WTC11 (cell line): ENCODE measurements at regions not wholly inside any gene's neighbourhood (a gene's known extent, or its start where the extent isn't known, plus 50 kb on each side); places are given as distances from the start of the nearest gene placed in this dataset.

ENCODE experiments used
- ATAC-seq: fragments of 200-7000 bp; cut with Tn5 transposase; 2 replicates; pipeline ENCODE4 v1.10.0; 2021; ENCODE audit warnings: mild to moderate bottlenecking, moderate library complexity
- CTCF ChIA-PET: fragments of 300-600 bp; sonication (Branson Sonifier 250); formaldehyde crosslinking; loops from one replicate; lab custom pipeline; 2021; ENCODE audit warnings: antibody characterized with exemption; lab: Charles Lee
- POLR2A ChIA-PET: fragments of 350-600 bp; sonication (Branson Sonifier 250); formaldehyde crosslinking; loops from one replicate; lab custom pipeline; 2021; ENCODE audit warnings: antibody characterized with exemption; lab: Charles Lee
- DNase-seq: peaks from one replicate; pipeline ENCODE4 v3.0.0; 2021; ENCODE audit warnings: low spot score
- H3K27ac Mint-ChIP-seq: 2 replicates; pipeline ENCODE4 v1.8.0; 2021; ENCODE audit warnings: mixed read lengths
- H3K27me3 Mint-ChIP-seq: 2 replicates; pipeline ENCODE4 v1.8.0; 2021; ENCODE audit warnings: low read depth, mild to moderate bottlenecking, moderate library complexity, mixed read lengths
- H3K36me3 Mint-ChIP-seq: 2 replicates; pipeline ENCODE4 v1.8.0; 2021; ENCODE audit warnings: mixed read lengths
- H3K4me1 Mint-ChIP-seq: 2 replicates; pipeline ENCODE4 v1.8.0; 2022; ENCODE audit warnings: mixed read lengths
- H3K4me3 Mint-ChIP-seq: 2 replicates; pipeline ENCODE4 v1.8.0; 2021; ENCODE audit warnings: mild to moderate bottlenecking, moderate library complexity, mixed read lengths
- H3K9me3 Mint-ChIP-seq: 2 replicates; pipeline ENCODE4 v1.8.0; 2021; ENCODE audit warnings: mixed read lengths
- ATF3 ChIP-seq: sonication (generic); formaldehyde crosslinking; conservative IDR thresholded peaks from 2 replicates; pipeline ENCODE4 v1.8.1; 2022; ENCODE audit warnings: mild to moderate bottlenecking, missing genetic modification reagents
- EMX1 ChIP-seq: fragments of 250-450 bp; sonication (Bioruptor Pico); IDR thresholded peaks from 2 replicates; pipeline ENCODE4 v1.8.0; 2021; ENCODE audit warnings: mild to moderate bottlenecking
- ERG ChIP-seq: fragments of 250-450 bp; sonication (Bioruptor Pico); IDR thresholded peaks from 2 replicates; pipeline ENCODE4 v1.8.0; 2021; ENCODE audit warnings: mild to moderate bottlenecking
- FOXJ3 ChIP-seq: sonication (generic); formaldehyde crosslinking; IDR thresholded peaks from 2 replicates; pipeline ENCODE4 v1.9.0; 2021; ENCODE audit warnings: missing genetic modification reagents, mild to moderate bottlenecking, borderline replicate concordance
- FOXP1 ChIP-seq: sonication (generic); formaldehyde crosslinking; IDR thresholded peaks from 2 replicates; pipeline ENCODE4 v1.8.0; 2022; ENCODE audit warnings: missing genetic modification reagents, mild to moderate bottlenecking, moderate library complexity, borderline replicate concordance
- HMGA2 ChIP-seq: fragments of 250-450 bp; sonication (Bioruptor Pico); IDR thresholded peaks from 2 replicates; pipeline ENCODE4 v1.4.0; 2021; ENCODE audit warnings: mild to moderate bottlenecking, moderate library complexity
- HMGXB4 ChIP-seq: sonication (generic); formaldehyde crosslinking; IDR thresholded peaks from 2 replicates; pipeline ENCODE4 v1.8.1; 2023; ENCODE audit warnings: mild to moderate bottlenecking, moderate library complexity, missing genetic modification reagents
- MLX ChIP-seq: sonication (generic); formaldehyde crosslinking; IDR thresholded peaks from 2 replicates; pipeline ENCODE4 v1.8.1; 2023; ENCODE audit warnings: mild to moderate bottlenecking, missing genetic modification reagents, moderate library complexity
- SMAD4 ChIP-seq: sonication (generic); formaldehyde crosslinking; IDR thresholded peaks from 2 replicates; pipeline ENCODE4 v1.8.0; 2022; ENCODE audit warnings: mild to moderate bottlenecking, missing genetic modification reagents
- STAT6 ChIP-seq: sonication (generic); formaldehyde crosslinking; conservative IDR thresholded peaks from 2 replicates; pipeline ENCODE4 v1.8.1; 2023; ENCODE audit warnings: mild to moderate bottlenecking, low read depth, missing genetic modification reagents, moderate library complexity
- TEAD4 ChIP-seq: sonication (generic); formaldehyde crosslinking; IDR thresholded peaks from 2 replicates; pipeline ENCODE4 v1.8.0; 2022; ENCODE audit warnings: mild to moderate bottlenecking, missing genetic modification reagents
- USF2 ChIP-seq: sonication (generic); formaldehyde crosslinking; IDR thresholded peaks from 2 replicates; pipeline ENCODE4 v1.8.1; 2023; ENCODE audit warnings: mild to moderate bottlenecking, missing genetic modification reagents, moderate library complexity
- ZNF532 ChIP-seq: fragments of 250-450 bp; sonication (Bioruptor Pico); IDR thresholded peaks from 2 replicates; pipeline ENCODE4 v1.9.0; 2021; ENCODE audit warnings: mild to moderate bottlenecking, borderline replicate concordance

GRCh38 chr1:57882072-57882471, 458.2 kb upstream of the DAB1 start (continued):
- TF ChIP-seq STAT6: no peak
- no peak for TF ChIP-seq ZNF532 (CRISPR knock-in tag)
- no peak for TF ChIP-seq ATF3 (CRISPR knock-in tag)
- no peak for TF ChIP-seq SMAD4
- TF ChIP-seq, all 79 proteins: peak for 0

GRCh38 chr1:57881639-57882038, 457.8 kb upstream of the DAB1 start:
- no peak for TF ChIP-seq EMX1 (CRISPR knock-in tag)
- no peak for TF ChIP-seq FOXP1 (CRISPR knock-in tag)
- no peak for TF ChIP-seq FOXJ3
- TF ChIP-seq ERG: no peak
- no peak for TF ChIP-seq MLX (CRISPR knock-in tag)
- no peak for TF ChIP-seq USF2 (CRISPR knock-in tag)
- TF ChIP-seq TEAD4 (CRISPR knock-in tag): no peak
- TF ChIP-seq HMGA2: no peak
- TF ChIP-seq HMGXB4: no peak
- CTCF ChIA-PET: interaction anchor here (0.7 kb wide), 1 partner anchor 78 kb away, joined by 4 read pairs; no protein-coding TSS in a partner anchor
- no peak for ATAC-seq
- H3K4me3 Mint-ChIP-seq: no peak overlapping the region
- H3K27ac Mint-ChIP-seq: no peak overlapping the region
- DNase-seq: no peak
- H3K4me1 Mint-ChIP-seq: peaks cover 4% of the 10 kb centered on the region; the same call in 1 of the 2 replicates
- no peaks in the 10 kb centered on the region for H3K36me3 Mint-ChIP-seq
- no peaks in the 10 kb centered on the region for H3K9me3 Mint-ChIP-seq
- POLR2A ChIA-PET: no interaction called here
- no peaks in the 10 kb centered on the region for H3K27me3 Mint-ChIP-seq
